CD14-positive monocyte (primary cell): ENCODE measurements at regions not wholly inside any gene's neighbourhood (a gene's known extent, or its start where the extent isn't known, plus 50 kb on each side); places are given as distances from the start of the nearest gene placed in this dataset.

Source experiments
- DNase-seq, 3 donors: peaks; one replicate each; pipeline ENCODE4 v3.0.0-alpha.2; 2011 to 2022
- H2AFZ ChIP-seq: 2 replicates; pipeline ENCODE4 v1.6.0; 2012; ENCODE audit warnings: mild to moderate bottlenecking, low read depth, low read length, inconsistent platforms; ENCODE audit not compliant: insufficient read depth, poor library complexity, severe bottlenecking
- H3K27ac ChIP-seq, 2 donors: 1 replicate in 1 of 2; 2 replicates in 1 of 2; pipeline ENCODE4 v1.5.1; 2012 to 2013; ENCODE audit warnings: low read length in 2 of 2, control low read depth in 1 of 2, inconsistent platforms in 1 of 2, low read depth in 1 of 2, mild to moderate bottlenecking in 1 of 2
- H3K27me3 ChIP-seq, 2 donors: one replicate each; pipeline versions ENCODE4 v1.6.0 to v1.6.1; 2011 to 2013; ENCODE audit warnings: low read length in 2 of 2; ENCODE audit not compliant: control insufficient read depth in 2 of 2, insufficient read depth in 2 of 2
- H3K36me3 ChIP-seq, 2 donors: replicated peaks in 1 of 2; 1 replicate in 1 of 2; 2 replicates in 1 of 2; pipeline versions ENCODE4 v1.5.1 to v1.6.1; 2012 to 2013; ENCODE audit warnings: low read length in 2 of 2, control low read depth in 1 of 2, inconsistent platforms in 1 of 2, mild to moderate bottlenecking in 1 of 2; ENCODE audit not compliant: insufficient read depth in 2 of 2, control insufficient read depth in 1 of 2
- H3K4me1 ChIP-seq, 2 donors: 1 replicate in 1 of 2; 2 replicates in 1 of 2; pipeline versions ENCODE4 v1.5.1 to v1.6.1; 2012 to 2013; ENCODE audit warnings: low read length in 2 of 2, control low read depth in 1 of 2, inconsistent platforms in 1 of 2, mild to moderate bottlenecking in 1 of 2, moderate library complexity in 1 of 2; ENCODE audit not compliant: insufficient read depth in 2 of 2, control insufficient read depth in 1 of 2
- H3K4me2 ChIP-seq: replicated peaks from 2 replicates; pipeline ENCODE3; 2012; ENCODE audit warnings: low read length, moderate library complexity, mild to moderate bottlenecking; ENCODE audit not compliant: poor library complexity, severe bottlenecking; ENCODE audit errors: extremely low read depth
- H3K4me3 ChIP-seq, 3 experiments: fragments of 200-600 bp in 1 of 3; sonication (generic) in 1 of 3; replicated peaks in 1 of 3; 1 replicate in 2 of 3; 2 replicates in 1 of 3; pipeline ENCODE4 v1.5.1; 2011 to 2013; ENCODE audit warnings: low read length in 3 of 3, mild to moderate bottlenecking in 3 of 3, control low read depth in 2 of 3, low read depth in 2 of 3, inconsistent platforms in 1 of 3, moderate library complexity in 1 of 3
- H3K79me2 ChIP-seq: 2 replicates; pipeline ENCODE4 v1.6.0; 2012; ENCODE audit warnings: mild to moderate bottlenecking, control low read depth, inconsistent platforms, low read length, moderate library complexity; ENCODE audit not compliant: insufficient read depth
- H3K9ac ChIP-seq: 2 replicates; pipeline ENCODE4 v1.6.0; 2017; ENCODE audit warnings: low read length, mild to moderate bottlenecking; ENCODE audit not compliant: insufficient read depth, poor library complexity, severe bottlenecking
- H3K9me3 ChIP-seq, 2 donors: replicated peaks in 1 of 2; 1 replicate in 1 of 2; 2 replicates in 1 of 2; pipeline versions ENCODE4 v1.5.1 to v1.6.1; 2012 to 2013; ENCODE audit warnings: low read length in 2 of 2, control low read depth in 1 of 2; ENCODE audit not compliant: control insufficient read depth in 1 of 2, insufficient read depth in 1 of 2
- H4K20me1 ChIP-seq: 2 replicates; pipeline ENCODE4 v1.6.0; 2012; ENCODE audit warnings: mild to moderate bottlenecking, low read length, control low read depth, moderate library complexity; ENCODE audit not compliant: insufficient read depth
- H3K27ac Mint-ChIP-seq, 7 donors: one replicate each; pipeline ENCODE4 v1.8.0; 2020; ENCODE audit warnings: mild to moderate bottlenecking in 7 of 7, mixed read lengths in 7 of 7, moderate library complexity in 6 of 7, inconsistent platforms in 2 of 7
- H3K27me3 Mint-ChIP-seq, 3 donors: one replicate each; pipeline ENCODE4 v1.8.0; 2021 to 2022; ENCODE audit warnings: low read depth in 3 of 3, mild to moderate bottlenecking in 3 of 3, mixed read lengths in 3 of 3, moderate library complexity in 3 of 3, inconsistent platforms in 1 of 3
- H3K36me3 Mint-ChIP-seq, 2 donors: one replicate each; pipeline ENCODE4 v1.8.0; 2020; ENCODE audit warnings: mixed read lengths in 2 of 2, inconsistent platforms in 1 of 2, mild to moderate bottlenecking in 1 of 2
- H3K4me1 Mint-ChIP-seq: one replicate; pipeline ENCODE4 v1.8.0; 2020; ENCODE audit warnings: mild to moderate bottlenecking, mixed read lengths
- H3K4me3 Mint-ChIP-seq, 2 donors: one replicate each; pipeline ENCODE4 v1.8.0; 2020; ENCODE audit warnings: mild to moderate bottlenecking in 2 of 2, mixed read lengths in 2 of 2, moderate library complexity in 1 of 2
- H3K9me3 Mint-ChIP-seq, 7 donors: one replicate each; pipeline ENCODE4 v1.8.0; 2020 to 2022; ENCODE audit warnings: mixed read lengths in 7 of 7, mild to moderate bottlenecking in 6 of 7, moderate library complexity in 6 of 7, inconsistent platforms in 2 of 7
- CTCF ChIP-seq: fragments of 200-600 bp; IDR thresholded peaks from one replicate; pipeline ENCODE4 v1.8.0; 2022; ENCODE audit warnings: antibody characterized with exemption, mild to moderate bottlenecking
- WGBS: methylation state at CpG from one replicate; pipeline ENCODE4 v1.1.5; 2013; ENCODE audit warnings: missing lambda C conversion rate; ENCODE audit not compliant: insufficient coverage; 5-methylcytosine and 5-hydroxymethylcytosine counted together
- intact Hi-C, 2 donors: fragments of 100-400 bp; cut with micrococcal nuclease; formaldehyde crosslinking; loops; one replicate each; pipeline versions ENCODE4 v1.15.0 to v1.15.1; 2023

DNA sequence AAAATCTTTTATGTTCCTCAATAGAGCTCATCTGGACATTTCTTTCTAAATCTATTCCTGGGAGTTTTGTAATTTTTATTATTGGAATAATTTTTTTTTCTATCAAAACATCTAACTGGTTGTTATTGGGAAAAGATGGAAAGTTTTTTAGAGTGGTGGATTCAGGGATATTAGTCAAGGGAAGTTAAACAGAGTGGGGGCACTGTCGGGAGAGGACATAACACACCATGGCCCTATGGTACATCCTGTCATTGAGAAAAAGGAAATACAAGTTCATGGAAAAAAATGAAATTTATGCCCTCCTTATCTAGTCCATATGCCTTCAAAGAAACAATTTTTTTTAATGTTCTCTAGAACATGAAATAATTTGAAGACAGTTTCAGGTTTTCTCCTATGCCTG is 96.3 kb upstream of the TSPAN5 start:
- H3K36me3 ChIP-seq, result no peaks in the 10 kb centered on the region
- H2AFZ ChIP-seq, result no peak overlapping the region
- no peak for TF ChIP-seq CTCF
- intact Hi-C loops, result no loop called here
- no peaks in the 10 kb centered on the region for H3K27me3 ChIP-seq
- Mint-ChIP-seq H3K9me3 (peaks cover 0 to 2% (median 0%) of the 10 kb centered on the region in 7 donors), H3K4me1 (no peaks in the 10 kb centered on the region), H3K4me3 (no peak overlapping the region), H3K27ac (no peak overlapping the region), H3K36me3 (no peaks in the 10 kb centered on the region), H3K27me3 (peaks cover 0 to 2% (median 0%) of the 10 kb centered on the region in 3 donors)
- WGBS, result 80% methylated on average over 1 of the region's 1 CpG
- H3K4me2 ChIP-seq, result no peak overlapping the region
- no peaks in the 10 kb centered on the region for H4K20me1 ChIP-seq
- no peak overlapping the region for H3K4me3 ChIP-seq
- H3K9ac ChIP-seq, result no peak overlapping the region
- H3K4me1 ChIP-seq, result no peaks in the 10 kb centered on the region
- no peak overlapping the region for H3K27ac ChIP-seq
- H3K79me2 ChIP-seq, result no peaks in the 10 kb centered on the region
- no peak for DNase-seq
- no peaks in the 10 kb centered on the region for H3K9me3 ChIP-seq

- H3K9ac ChIP-seq, result no peak overlapping the region
- H3K27ac ChIP-seq, result no peak overlapping the region
- DNase-seq, result no peak
- TF ChIP-seq CTCF, result no peak
- no peak overlapping the region for H2AFZ ChIP-seq
- H3K4me2 ChIP-seq, result no peak overlapping the region
- H3K27ac Mint-ChIP-seq, result no peak overlapping the region
- no peaks in the 10 kb centered on the region for H3K36me3 ChIP-seq
- H4K20me1 ChIP-seq, result no peaks in the 10 kb centered on the region
- intact Hi-C loops, result no loop called here
- H3K27me3 Mint-ChIP-seq, result no peaks in the 10 kb centered on the region
- H3K4me1 Mint-ChIP-seq, result no peaks in the 10 kb centered on the region
- peaks cover 0 to 4% (median 0%) of the 10 kb centered on the region in 7 donors for H3K9me3 Mint-ChIP-seq
- no peaks in the 10 kb centered on the region for H3K4me1 ChIP-seq
- H3K4me3 Mint-ChIP-seq, result no peak overlapping the region
- no peaks in the 10 kb centered on the region for H3K79me2 ChIP-seq
- no peaks in the 10 kb centered on the region for H3K9me3 ChIP-seq
- H3K36me3 Mint-ChIP-seq, result no peaks in the 10 kb centered on the region
- no peak overlapping the region for H3K4me3 ChIP-seq
- no peaks in the 10 kb centered on the region for H3K27me3 ChIP-seq
Observed at GRCh38 chr4:98749206-98749605, 90.8 kb upstream of the TSPAN5 start.
